ENCODE measurements at regions not wholly inside any gene's neighbourhood (a gene's known extent, or its start where the extent isn't known, plus 50 kb on each side); places are given as distances from the start of the nearest gene placed in this dataset.
A peak's percentile ranks its signal among the peaks of the same experiment; 100 is the strongest.

GRCh38 chr2:129903586-129904425 is 75.7 kb upstream of the RAB6C start:
- TF ChIP-seq FOXP4 (CRISPR knock-in tag; IDR thresholded peaks at IDR 0.05) (0 out of 2 replicates have a peak, but pooled peaks have one; percentile 12), ETV6 (CRISPR knock-in tag; IDR thresholded peaks at IDR 0.05) (peak; percentile 51; the same call in 1 of the 2 replicates), ESRRA (CRISPR knock-in tag; IDR thresholded peaks at IDR 0.05; ENCODE audit: borderline replicate concordance) (no peak), MAX (CRISPR knock-in tag; IDR thresholded peaks at IDR 0.05) (peak; percentile 65)
- DNase-seq (ENCODE audit: low spot score) (peak; percentile 63), ATAC-seq (peak; percentile 86)
- POLR2A ChIA-PET = no interaction called here
- H3K4me1 Mint-ChIP-seq = peaks cover 9% of the 10 kb centered on the region
- no peaks in the 10 kb centered on the region for H3K36me3 Mint-ChIP-seq
- no peak overlapping the region for H3K27ac Mint-ChIP-seq
- no peak overlapping the region for H3K4me3 Mint-ChIP-seq
- no peaks in the 10 kb centered on the region; the same call in none of the 2 replicates for H3K27me3 Mint-ChIP-seq (ENCODE audit: low read depth)
- CTCF ChIA-PET = interaction anchor here (0.6 to 3.0 kb wide), 5 partner anchors 13 to 503 kb away, joined by 3 to 16 read pairs (median 4); no protein-coding TSS in a partner anchor
- peaks cover 20% of the 10 kb centered on the region for H3K9me3 Mint-ChIP-seq

- ATAC-seq (no peak), DNase-seq (ENCODE audit: low spot score) (no peak)
- Mint-ChIP-seq H3K27ac (no peak overlapping the region), H3K27me3 (ENCODE audit: low read depth) (no peaks in the 10 kb centered on the region; the same call in none of the 2 replicates), H3K4me1 (peaks cover 9% of the 10 kb centered on the region), H3K9me3 (peaks cover 15% of the 10 kb centered on the region), H3K36me3 (no peaks in the 10 kb centered on the region), H3K4me3 (no peak overlapping the region)
- CTCF ChIA-PET = interaction anchor here (3.0 kb wide), 1 partner anchor 19 kb away, joined by 16 read pairs; no protein-coding TSS in a partner anchor
- POLR2A ChIA-PET = no interaction called here
- TF ChIP-seq ZNF317 (CRISPR knock-in tag; IDR thresholded peaks at IDR 0.05; ENCODE audit: borderline replicate concordance, low read depth) (no peak), ATF3 (CRISPR knock-in tag; conservative IDR thresholded peaks at IDR 0.05) (no peak), HMGXB4 (CRISPR knock-in tag; IDR thresholded peaks at IDR 0.05) (no peak), ELF4 (CRISPR knock-in tag; IDR thresholded peaks at IDR 0.05; ENCODE audit: low read depth) (no peak), ATF2 (CRISPR knock-in tag; IDR thresholded peaks at IDR 0.05; ENCODE audit: borderline replicate concordance, low read depth) (no peak), GABPB1 (CRISPR knock-in tag; IDR thresholded peaks at IDR 0.05) (no peak), RORB (CRISPR knock-in tag; IDR thresholded peaks at IDR 0.05) (no peak), IRF2 (CRISPR knock-in tag; IDR thresholded peaks at IDR 0.05; ENCODE audit: borderline replicate concordance, low read depth) (no peak), PREB (CRISPR knock-in tag; IDR thresholded peaks at IDR 0.05; ENCODE audit: borderline replicate concordance) (no peak), SP1 (CRISPR knock-in tag; conservative IDR thresholded peaks at IDR 0.05) (no peak), ZMAT4 (CRISPR knock-in tag; IDR thresholded peaks at IDR 0.05) (no peak), PRRX2 (CRISPR knock-in tag; IDR thresholded peaks at IDR 0.05) (no peak), NFYB (CRISPR knock-in tag; conservative IDR thresholded peaks at IDR 0.05; ENCODE audit: low read depth) (no peak)
Observed at GRCh38 chr2:129904532-129905446, 74.7 kb upstream of the RAB6C start.
